Endothelial cell of umbilical vein (primary cell): ENCODE measurements at regions not wholly inside any gene's neighbourhood (a gene's known extent, or its start where the extent isn't known, plus 50 kb on each side); places are given as distances from the start of the nearest gene placed in this dataset.

Experiments
- EZH2 ChIP-seq: IDR thresholded peaks from 2 replicates; pipeline ENCODE4 v1.6.1; 2012; ENCODE audit warnings: borderline replicate concordance, low read depth, mild to moderate bottlenecking, moderate library complexity, low read length, inconsistent platforms; ENCODE audit not compliant: severe bottlenecking
- MYC ChIP-seq: IDR thresholded peaks from one replicate; pipeline ENCODE4 v1.6.1; 2011; ENCODE audit warnings: mild to moderate bottlenecking, low read depth, low read length
- POLR2A ChIP-seq: IDR thresholded peaks from 2 replicates; pipeline ENCODE4 v1.6.1; 2012; ENCODE audit warnings: low read depth, mild to moderate bottlenecking, control low read depth, low read length
- TF ChIP-seq, protein P1 (sequence below), 2 donors: IDR thresholded peaks; 1 replicate in 1 of 2; 2 replicates in 1 of 2; pipeline ENCODE4 v1.5.1; 2011; ENCODE audit warnings: low read length in 2 of 2, mild to moderate bottlenecking in 2 of 2, moderate library complexity in 2 of 2, control low read depth in 1 of 2, inconsistent platforms in 1 of 2, low read depth in 1 of 2; ENCODE audit not compliant: insufficient read depth in 1 of 2; ENCODE audit errors: extremely low read depth in 1 of 2

DNA sequence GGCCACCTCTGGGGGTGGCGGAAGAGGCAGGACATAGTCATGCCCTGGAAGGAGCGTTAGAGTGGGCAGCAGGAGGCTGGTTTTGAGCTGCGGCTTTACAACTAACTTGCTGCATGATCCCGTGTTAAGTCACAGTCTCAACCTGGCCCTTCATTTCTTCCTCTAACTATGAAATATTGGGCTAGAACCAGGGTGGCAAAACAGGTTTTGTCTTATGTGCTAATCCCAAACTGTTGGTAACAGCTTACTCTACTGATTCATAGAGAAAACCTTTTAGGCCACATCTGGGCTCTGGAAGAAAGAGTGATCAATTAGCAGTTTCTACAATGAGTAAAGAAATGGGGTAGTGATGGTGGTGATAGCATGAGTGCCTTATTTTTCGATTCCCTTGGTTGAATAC, 74.1 kb upstream of the CLINT1 start:
- no peak for TF ChIP-seq POLR2A
- TF ChIP-seq, protein P1, sequence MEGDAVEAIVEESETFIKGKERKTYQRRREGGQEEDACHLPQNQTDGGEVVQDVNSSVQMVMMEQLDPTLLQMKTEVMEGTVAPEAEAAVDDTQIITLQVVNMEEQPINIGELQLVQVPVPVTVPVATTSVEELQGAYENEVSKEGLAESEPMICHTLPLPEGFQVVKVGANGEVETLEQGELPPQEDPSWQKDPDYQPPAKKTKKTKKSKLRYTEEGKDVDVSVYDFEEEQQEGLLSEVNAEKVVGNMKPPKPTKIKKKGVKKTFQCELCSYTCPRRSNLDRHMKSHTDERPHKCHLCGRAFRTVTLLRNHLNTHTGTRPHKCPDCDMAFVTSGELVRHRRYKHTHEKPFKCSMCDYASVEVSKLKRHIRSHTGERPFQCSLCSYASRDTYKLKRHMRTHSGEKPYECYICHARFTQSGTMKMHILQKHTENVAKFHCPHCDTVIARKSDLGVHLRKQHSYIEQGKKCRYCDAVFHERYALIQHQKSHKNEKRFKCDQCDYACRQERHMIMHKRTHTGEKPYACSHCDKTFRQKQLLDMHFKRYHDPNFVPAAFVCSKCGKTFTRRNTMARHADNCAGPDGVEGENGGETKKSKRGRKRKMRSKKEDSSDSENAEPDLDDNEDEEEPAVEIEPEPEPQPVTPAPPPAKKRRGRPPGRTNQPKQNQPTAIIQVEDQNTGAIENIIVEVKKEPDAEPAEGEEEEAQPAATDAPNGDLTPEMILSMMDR (IDR thresholded peaks at IDR 0.05; ENCODE audit: extremely low read depth in 1 of 2, insufficient read depth in 1 of 2, low read depth in 1 of 2, low read length in 2 of 2) = no peak
- TF ChIP-seq MYC = no peak
- TF ChIP-seq EZH2 = no peak
